ENCODE measurements at regions not wholly inside any gene's neighbourhood (a gene's known extent, or its start where the extent isn't known, plus 50 kb on each side); places are given as distances from the start of the nearest gene placed in this dataset.

GRCh38 chr13:34777089-34777913 is 164.8 kb upstream of the NBEA start:
- Histone ChIP-seq H3K4me3 (ENCODE audit: low read length in 2 of 2) (no peak overlapping the region), H3K4me2 (ENCODE audit: insufficient read depth, low read length, poor library complexity, severe bottlenecking) (no peak overlapping the region), H2BK12ac (ENCODE audit: low read length) (no peak overlapping the region), H4K8ac (ENCODE audit: low read depth, low read length) (no peak overlapping the region), H3K9me3 (replicated peaks in 1 of 2; ENCODE audit: control insufficient read depth in 2 of 2, insufficient read depth in 1 of 2, low read depth in 1 of 2, low read length in 2 of 2) (no peaks in the 10 kb centered on the region), H3K14ac (ENCODE audit: low read length) (no peak overlapping the region), H3K36me3 (replicated peaks in 1 of 2; ENCODE audit: control insufficient read depth in 2 of 2, insufficient read depth in 2 of 2, low read length in 2 of 2) (no peaks in the 10 kb centered on the region), H3K4me1 (ENCODE audit: control insufficient read depth in 2 of 2, insufficient read depth in 1 of 2, low read depth in 1 of 2, low read length in 2 of 2) (no peaks in the 10 kb centered on the region), H2BK5ac (ENCODE audit: low read length) (no peak overlapping the region), H2BK120ac (ENCODE audit: low read depth, low read length) (no peak overlapping the region), H3K4ac (ENCODE audit: low read length) (no peak overlapping the region), H3K18ac (ENCODE audit: low read length) (no peak overlapping the region), H2AFZ (ENCODE audit: low read length) (no peak overlapping the region), H3K27ac (replicated peaks; ENCODE audit: low read length) (no peak overlapping the region), H2BK15ac (ENCODE audit: low read length) (no peak overlapping the region), H3K79me1 (ENCODE audit: low read depth, low read length) (no peaks in the 10 kb centered on the region), H4K91ac (ENCODE audit: low read depth, low read length, poor library complexity) (no peak overlapping the region), H3K27me3 (ENCODE audit: control insufficient read depth in 3 of 3, insufficient read depth in 3 of 3, low read depth in 1 of 3, low read length in 3 of 3) (no peaks in the 10 kb centered on the region), H3K23ac (ENCODE audit: low read depth, low read length, poor library complexity) (no peak overlapping the region), H3K9ac (ENCODE audit: low read depth, low read length, poor library complexity) (no peak overlapping the region), H2AK5ac (ENCODE audit: low read depth, low read length) (no peak overlapping the region)
- DNase-seq (ENCODE audit: low spot score) = no peak
- WGBS, 2 donors (ENCODE audit: extremely low coverage in 2 of 2, insufficient read length in 2 of 2, insufficient replicate concordance in 1 of 2) = no CpG with 5 or more reads among the region's 8 CpGs

GRCh38 chr13:34777914-34778303 is 164.2 kb upstream of the NBEA start:
- WGBS, 2 donors (ENCODE audit: extremely low coverage in 2 of 2, insufficient read length in 2 of 2, insufficient replicate concordance in 1 of 2) = no CpG with 5 or more reads among the region's 5 CpGs
- Histone ChIP-seq H3K4ac (ENCODE audit: low read length) (no peak overlapping the region), H3K4me2 (ENCODE audit: insufficient read depth, low read length, poor library complexity, severe bottlenecking) (no peak overlapping the region), H3K18ac (ENCODE audit: low read length) (no peak overlapping the region), H3K14ac (ENCODE audit: low read length) (no peak overlapping the region), H2BK120ac (ENCODE audit: low read depth, low read length) (no peak overlapping the region), H3K4me3 (ENCODE audit: low read length in 2 of 2) (no peak overlapping the region), H2AK5ac (ENCODE audit: low read depth, low read length) (no peak overlapping the region), H3K23ac (ENCODE audit: low read depth, low read length, poor library complexity) (no peak overlapping the region), H2BK5ac (ENCODE audit: low read length) (no peak overlapping the region), H2AFZ (ENCODE audit: low read length) (no peak overlapping the region), H3K36me3 (replicated peaks in 1 of 2; ENCODE audit: control insufficient read depth in 2 of 2, insufficient read depth in 2 of 2, low read length in 2 of 2) (no peaks in the 10 kb centered on the region), H3K79me1 (ENCODE audit: low read depth, low read length) (no peaks in the 10 kb centered on the region), H3K9me3 (replicated peaks in 1 of 2; ENCODE audit: control insufficient read depth in 2 of 2, insufficient read depth in 1 of 2, low read depth in 1 of 2, low read length in 2 of 2) (no peaks in the 10 kb centered on the region), H4K8ac (ENCODE audit: low read depth, low read length) (no peak overlapping the region), H2BK12ac (ENCODE audit: low read length) (no peak overlapping the region), H3K4me1 (ENCODE audit: control insufficient read depth in 2 of 2, insufficient read depth in 1 of 2, low read depth in 1 of 2, low read length in 2 of 2) (no peaks in the 10 kb centered on the region), H4K91ac (ENCODE audit: low read depth, low read length, poor library complexity) (no peak overlapping the region), H2BK15ac (ENCODE audit: low read length) (no peak overlapping the region), H3K9ac (ENCODE audit: low read depth, low read length, poor library complexity) (no peak overlapping the region), H3K27ac (replicated peaks; ENCODE audit: low read length) (no peak overlapping the region), H3K27me3 (ENCODE audit: control insufficient read depth in 3 of 3, insufficient read depth in 3 of 3, low read depth in 1 of 3, low read length in 3 of 3) (no peaks in the 10 kb centered on the region)
- no peak for DNase-seq (ENCODE audit: low spot score)

- Histone ChIP-seq H3K9me3 (replicated peaks in 1 of 2; ENCODE audit: control insufficient read depth in 2 of 2, insufficient read depth in 1 of 2, low read depth in 1 of 2, low read length in 2 of 2) (no peaks in the 10 kb centered on the region), H4K91ac (ENCODE audit: low read depth, low read length, poor library complexity) (no peak overlapping the region), H2AFZ (ENCODE audit: low read length) (no peak overlapping the region), H2BK5ac (ENCODE audit: low read length) (no peak overlapping the region), H2BK12ac (ENCODE audit: low read length) (no peak overlapping the region), H2BK15ac (ENCODE audit: low read length) (no peak overlapping the region), H2BK120ac (ENCODE audit: low read depth, low read length) (no peak overlapping the region), H3K4me2 (ENCODE audit: insufficient read depth, low read length, poor library complexity, severe bottlenecking) (no peak overlapping the region), H3K36me3 (replicated peaks in 1 of 2; ENCODE audit: control insufficient read depth in 2 of 2, insufficient read depth in 2 of 2, low read length in 2 of 2) (no peaks in the 10 kb centered on the region), H3K4me1 (ENCODE audit: control insufficient read depth in 2 of 2, insufficient read depth in 1 of 2, low read depth in 1 of 2, low read length in 2 of 2) (no peaks in the 10 kb centered on the region), H3K9ac (ENCODE audit: low read depth, low read length, poor library complexity) (no peak overlapping the region), H3K27ac (replicated peaks; ENCODE audit: low read length) (no peak overlapping the region), H3K79me1 (ENCODE audit: low read depth, low read length) (no peaks in the 10 kb centered on the region), H3K27me3 (ENCODE audit: control insufficient read depth in 3 of 3, insufficient read depth in 3 of 3, low read depth in 1 of 3, low read length in 3 of 3) (no peaks in the 10 kb centered on the region), H3K4me3 (ENCODE audit: low read length in 2 of 2) (no peak overlapping the region), H3K4ac (ENCODE audit: low read length) (no peak overlapping the region), H3K23ac (ENCODE audit: low read depth, low read length, poor library complexity) (no peak overlapping the region), H4K8ac (ENCODE audit: low read depth, low read length) (no peak overlapping the region), H3K14ac (ENCODE audit: low read length) (no peak overlapping the region), H2AK5ac (ENCODE audit: low read depth, low read length) (no peak overlapping the region), H3K18ac (ENCODE audit: low read length) (no peak overlapping the region)
- WGBS, 2 donors (ENCODE audit: extremely low coverage in 2 of 2, insufficient read length in 2 of 2, insufficient replicate concordance in 1 of 2) = no CpG with 5 or more reads among the region's 6 CpGs
- DNase-seq (ENCODE audit: low spot score) = no peak
These were observed 162.9 kb upstream of the NBEA start for GRCh38 chr13:34779171-34779570.

- no CpG with 5 or more reads among the region's 2 CpGs for WGBS, 2 donors (ENCODE audit: extremely low coverage in 2 of 2, insufficient read length in 2 of 2, insufficient replicate concordance in 1 of 2)
- Histone ChIP-seq H3K18ac (ENCODE audit: low read length) (no peak overlapping the region), H3K4me1 (ENCODE audit: control insufficient read depth in 2 of 2, insufficient read depth in 1 of 2, low read depth in 1 of 2, low read length in 2 of 2) (no peaks in the 10 kb centered on the region), H2BK120ac (ENCODE audit: low read depth, low read length) (no peak overlapping the region), H3K79me1 (ENCODE audit: low read depth, low read length) (no peaks in the 10 kb centered on the region), H3K4ac (ENCODE audit: low read length) (no peak overlapping the region), H3K9ac (ENCODE audit: low read depth, low read length, poor library complexity) (no peak overlapping the region), H4K8ac (ENCODE audit: low read depth, low read length) (no peak overlapping the region), H2BK5ac (ENCODE audit: low read length) (no peak overlapping the region), H4K91ac (ENCODE audit: low read depth, low read length, poor library complexity) (no peak overlapping the region), H3K36me3 (replicated peaks in 1 of 2; ENCODE audit: control insufficient read depth in 2 of 2, insufficient read depth in 2 of 2, low read length in 2 of 2) (no peaks in the 10 kb centered on the region), H3K4me2 (ENCODE audit: insufficient read depth, low read length, poor library complexity, severe bottlenecking) (no peak overlapping the region), H3K27ac (replicated peaks; ENCODE audit: low read length) (no peak overlapping the region), H2BK12ac (ENCODE audit: low read length) (no peak overlapping the region), H2AK5ac (ENCODE audit: low read depth, low read length) (no peak overlapping the region), H3K4me3 (ENCODE audit: low read length in 2 of 2) (no peak overlapping the region), H3K27me3 (ENCODE audit: control insufficient read depth in 3 of 3, insufficient read depth in 3 of 3, low read depth in 1 of 3, low read length in 3 of 3) (no peaks in the 10 kb centered on the region), H2BK15ac (ENCODE audit: low read length) (no peak overlapping the region), H3K9me3 (replicated peaks in 1 of 2; ENCODE audit: control insufficient read depth in 2 of 2, insufficient read depth in 1 of 2, low read depth in 1 of 2, low read length in 2 of 2) (peaks cover 0 to 10% of the 10 kb centered on the region in 2 donors), H2AFZ (ENCODE audit: low read length) (no peak overlapping the region), H3K23ac (ENCODE audit: low read depth, low read length, poor library complexity) (no peak overlapping the region), H3K14ac (ENCODE audit: low read length) (no peak overlapping the region)
- DNase-seq (ENCODE audit: low spot score) = no peak
These were observed 148.8 kb upstream of the NBEA start for GRCh38 chr13:34793301-34793700.

All from neuronal stem cell (in vitro differentiated cells).